ENCODE measurements at regions not wholly inside any gene's neighbourhood (a gene's known extent, or its start where the extent isn't known, plus 50 kb on each side); places are given as distances from the start of the nearest gene placed in this dataset.

- Histone ChIP-seq H3K79me2 (ENCODE audit: low read length) (no peaks in the 10 kb centered on the region), H3K36me3 (replicated peaks; ENCODE audit: insufficient read depth, low read length) (no peaks in the 10 kb centered on the region), H2AFZ (ENCODE audit: low read length) (no peak overlapping the region), H3K27ac (ENCODE audit: low read length) (no peak overlapping the region), H3K9me2 (replicated peaks; ENCODE audit: insufficient read depth, low read length) (no peaks in the 10 kb centered on the region), H4K20me1 (ENCODE audit: insufficient read depth, low read length) (no peaks in the 10 kb centered on the region), H3K4me3 (ENCODE audit: low read length) (no peak overlapping the region), H3K9me3 (replicated peaks; ENCODE audit: insufficient read depth, low read length) (no peaks in the 10 kb centered on the region), H3K9ac (ENCODE audit: low read length) (no peak overlapping the region), H3K4me2 (ENCODE audit: low read depth, low read length) (no peak overlapping the region), H3K4me1 (ENCODE audit: low read length) (no peaks in the 10 kb centered on the region), H3K27me3 (replicated peaks; ENCODE audit: insufficient read depth, low read length) (no peaks in the 10 kb centered on the region), H3F3A (ENCODE audit: insufficient read depth, low read length) (no peaks in the 10 kb centered on the region)
- DNase-seq = no peak
- TF ChIP-seq EZH2phosphoT487 (IDR thresholded peaks at IDR 0.05; ENCODE audit: low read length) (no peak), CTCF (IDR thresholded peaks at IDR 0.05; ENCODE audit: low read length) (no peak), EZH2 (optimal IDR thresholded peaks at IDR 0.05; ENCODE audit: low read depth, low read length) (no peak)
These were observed 546.8 kb downstream of the LRRC70 start for GRCh38 chr5:63125392-63125791.

- H3K4me2 ChIP-seq (ENCODE audit: low read depth, low read length) = no peak overlapping the region
- H2AFZ ChIP-seq (ENCODE audit: low read length) = no peak overlapping the region
- no peaks in the 10 kb centered on the region for H3K4me1 ChIP-seq (ENCODE audit: low read length)
- H3K9me2 ChIP-seq (replicated peaks; ENCODE audit: insufficient read depth, low read length) = no peaks in the 10 kb centered on the region
- no peaks in the 10 kb centered on the region for H3K79me2 ChIP-seq (ENCODE audit: low read length)
- H4K20me1 ChIP-seq (ENCODE audit: insufficient read depth, low read length) = no peaks in the 10 kb centered on the region
- no peak overlapping the region for H3K9ac ChIP-seq (ENCODE audit: low read length)
- H3K27ac ChIP-seq (ENCODE audit: low read length) = no peak overlapping the region
- DNase-seq = no peak
- H3K36me3 ChIP-seq (replicated peaks; ENCODE audit: insufficient read depth, low read length) = no peaks in the 10 kb centered on the region
- no peak overlapping the region for H3K4me3 ChIP-seq (ENCODE audit: low read length)
- no peaks in the 10 kb centered on the region for H3K9me3 ChIP-seq (replicated peaks; ENCODE audit: insufficient read depth, low read length)
- no peaks in the 10 kb centered on the region for H3K27me3 ChIP-seq (replicated peaks; ENCODE audit: insufficient read depth, low read length)
- H3F3A ChIP-seq (ENCODE audit: insufficient read depth, low read length) = no peaks in the 10 kb centered on the region
- no peak for TF ChIP-seq EZH2 (optimal IDR thresholded peaks at IDR 0.05; ENCODE audit: low read depth, low read length)
- TF ChIP-seq CTCF (IDR thresholded peaks at IDR 0.05; ENCODE audit: low read length) = no peak
- no peak for TF ChIP-seq EZH2phosphoT487 (IDR thresholded peaks at IDR 0.05; ENCODE audit: low read length)
These were observed 545.6 kb downstream of the LRRC70 start for GRCh38 chr5:63124266-63124665.

- Histone ChIP-seq H3K4me1 (ENCODE audit: low read length) (no peaks in the 10 kb centered on the region), H2AFZ (ENCODE audit: low read length) (no peak overlapping the region), H3K4me3 (ENCODE audit: low read length) (no peak overlapping the region), H4K20me1 (ENCODE audit: insufficient read depth, low read length) (no peaks in the 10 kb centered on the region), H3K4me2 (ENCODE audit: low read depth, low read length) (no peak overlapping the region), H3K9me3 (replicated peaks; ENCODE audit: insufficient read depth, low read length) (no peaks in the 10 kb centered on the region), H3K9ac (ENCODE audit: low read length) (no peak overlapping the region), H3K9me2 (replicated peaks; ENCODE audit: insufficient read depth, low read length) (no peaks in the 10 kb centered on the region), H3K27ac (ENCODE audit: low read length) (no peak overlapping the region), H3K79me2 (ENCODE audit: low read length) (no peaks in the 10 kb centered on the region), H3K36me3 (replicated peaks; ENCODE audit: insufficient read depth, low read length) (no peaks in the 10 kb centered on the region), H3K27me3 (replicated peaks; ENCODE audit: insufficient read depth, low read length) (no peaks in the 10 kb centered on the region), H3F3A (ENCODE audit: insufficient read depth, low read length) (no peaks in the 10 kb centered on the region)
- TF ChIP-seq EZH2 (optimal IDR thresholded peaks at IDR 0.05; ENCODE audit: low read depth, low read length) (no peak), EZH2phosphoT487 (IDR thresholded peaks at IDR 0.05; ENCODE audit: low read length) (no peak), CTCF (IDR thresholded peaks at IDR 0.05; ENCODE audit: low read length) (no peak)
- DNase-seq = no peak
These were observed 542.9 kb downstream of the LRRC70 start for GRCh38 chr5:63121471-63121870.
